Prostate gland (tissue), 2 donors: ENCODE measurements at regions not wholly inside any gene's neighbourhood (a gene's known extent, or its start where the extent isn't known, plus 50 kb on each side); places are given as distances from the start of the nearest gene placed in this dataset.
"Not testable (repeated sequence)": the region's sequence is repeated elsewhere in the genome, so short reads cannot be mapped to it uniquely, and the experiment has no call there.

Experiments used
- DNase-seq: peaks from one replicate; pipeline ENCODE4 v3.0.0-alpha.2; 2019; ENCODE audit warnings: low spot score
- H3K27ac ChIP-seq, 2 donors: fragments of 200-600 bp; sonication (generic); 2 replicates each; pipeline ENCODE4 v1.5.1; 2017 to 2019
- H3K27me3 ChIP-seq: fragments of 200-600 bp; sonication (generic); replicated peaks from 2 replicates; pipeline ENCODE4 v1.5.1; 2019; ENCODE audit not compliant: insufficient read depth
- H3K36me3 ChIP-seq, 2 donors: fragments of 200-600 bp; sonication (generic); 1 replicate in 1 of 2; 2 replicates in 1 of 2; pipeline versions ENCODE4 v1.5.1 to v1.8.1; 2017 to 2019
- H3K4me1 ChIP-seq: fragments of 200-600 bp; sonication (generic); replicated peaks from 2 replicates; pipeline ENCODE4 v1.5.1; 2019
- H3K4me3 ChIP-seq, 2 donors: fragments of 200-600 bp; sonication (generic); 2 replicates each; pipeline ENCODE4 v1.5.1; 2017 to 2019
- H3K9me3 ChIP-seq: fragments of 200-600 bp; sonication (generic); 2 replicates; pipeline ENCODE4 v1.5.1; 2017
- POLR2A ChIP-seq: fragments of 450-650 bp; IDR thresholded peaks from one replicate; pipeline ENCODE4 v1.6.1; 2016; ENCODE audit warnings: antibody characterized with exemption, mild to moderate bottlenecking
- POLR2AphosphoS5 ChIP-seq: sonication (generic); formaldehyde crosslinking; IDR thresholded peaks from one replicate; pipeline ENCODE4 v1.6.1; 2017; ENCODE audit warnings: antibody characterized with exemption
- WGBS: methylation state at CpG from one replicate; pipeline ENCODE4 v1.1.5; 2018; 5-methylcytosine and 5-hydroxymethylcytosine counted together
- intact Hi-C: fragments of 100-400 bp; cut with DNase I; formaldehyde crosslinking; loops from one replicate; pipeline ENCODE4 v1.14.2; 2022
- TF ChIP-seq, protein P1 (sequence below), 4 experiments: fragments of 200-600 bp in 2 of 4; fragments of 450-650 bp in 2 of 4; sonication (generic) in 2 of 4; IDR thresholded peaks; 1 replicate in 3 of 4; 2 replicates in 1 of 4; pipeline ENCODE4 v1.5.1; 2016 to 2019; ENCODE audit warnings: antibody characterized with exemption in 4 of 4, mild to moderate bottlenecking in 2 of 4, moderate library complexity in 2 of 4

DNA sequence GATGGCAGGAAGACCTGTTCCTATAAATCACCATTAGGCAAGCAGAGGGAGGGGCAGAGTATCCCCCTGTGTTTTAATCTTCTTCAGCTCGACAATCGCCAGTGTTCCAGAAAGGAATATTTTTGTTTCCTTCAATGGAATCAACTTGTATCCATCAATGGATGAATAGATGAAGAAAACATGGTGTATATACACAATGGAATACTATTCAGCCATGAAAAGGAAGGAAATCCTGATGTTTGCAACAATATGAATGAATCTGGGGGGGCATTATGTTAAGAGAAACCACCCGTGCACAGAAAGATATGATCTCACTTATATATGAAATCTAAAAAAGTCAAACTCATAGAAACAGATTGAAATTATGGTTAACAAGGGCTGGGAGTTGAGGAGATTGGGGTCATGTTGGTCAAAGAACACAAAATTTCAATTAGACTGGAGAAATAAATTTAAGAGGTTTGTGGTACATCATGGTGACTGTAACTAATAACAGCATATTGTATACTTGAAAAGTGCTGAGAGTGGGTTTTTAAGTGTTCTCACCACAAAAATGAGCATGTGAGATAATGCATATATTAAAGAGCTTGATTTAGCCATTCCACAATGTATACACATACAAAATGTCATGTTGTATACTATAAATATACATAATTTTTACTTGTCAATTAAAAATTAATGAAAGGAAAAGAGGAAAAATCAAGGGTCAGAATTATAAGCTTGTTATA is 64.2 kb upstream of the ITGA11 start:
- intact Hi-C loops = no loop called here
- 60% methylated on average over 3 of the region's 3 CpGs for WGBS
- no peaks in the 10 kb centered on the region for H3K4me1 ChIP-seq

DNA sequence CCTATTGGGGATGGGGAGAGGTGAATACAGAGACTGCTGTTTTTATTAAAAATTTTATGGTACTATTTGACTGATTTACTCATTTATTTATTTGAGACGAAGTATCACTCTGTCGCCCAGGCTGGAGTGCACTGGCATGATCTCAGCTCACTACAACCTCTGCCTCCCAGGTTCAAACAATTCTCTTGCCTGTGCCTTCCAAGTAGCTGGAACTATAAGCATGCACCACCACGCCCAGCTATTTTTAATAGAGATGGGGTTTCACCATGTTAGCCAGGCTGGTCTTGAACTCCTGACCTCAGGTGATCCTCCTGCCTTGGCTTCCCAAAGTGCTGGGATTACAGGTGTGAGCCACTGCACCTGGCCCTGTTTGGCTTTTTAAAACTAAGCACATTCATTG is 64.8 kb upstream of the ITGA11 start:
- DNase-seq, H3K9me3 ChIP-seq, intact Hi-C loops, H3K27ac ChIP-seq, H3K36me3 ChIP-seq, H3K4me1 ChIP-seq, H3K4me3 ChIP-seq, H3K27me3 ChIP-seq: not testable (repeated sequence)
- 39% methylated on average over 3 of the region's 3 CpGs for WGBS

More for the DNA sequence above, 64.2 kb upstream of the ITGA11 start:
- Histone ChIP-seq H3K4me3 (no peak overlapping the region), H3K9me3 (no peaks in the 10 kb centered on the region), H3K36me3 (no peaks in the 10 kb centered on the region), H3K27ac (no peak overlapping the region), H3K27me3 (no peaks in the 10 kb centered on the region)
- DNase-seq = no peak
- no peak for TF ChIP-seq POLR2A
- TF ChIP-seq, protein P1, sequence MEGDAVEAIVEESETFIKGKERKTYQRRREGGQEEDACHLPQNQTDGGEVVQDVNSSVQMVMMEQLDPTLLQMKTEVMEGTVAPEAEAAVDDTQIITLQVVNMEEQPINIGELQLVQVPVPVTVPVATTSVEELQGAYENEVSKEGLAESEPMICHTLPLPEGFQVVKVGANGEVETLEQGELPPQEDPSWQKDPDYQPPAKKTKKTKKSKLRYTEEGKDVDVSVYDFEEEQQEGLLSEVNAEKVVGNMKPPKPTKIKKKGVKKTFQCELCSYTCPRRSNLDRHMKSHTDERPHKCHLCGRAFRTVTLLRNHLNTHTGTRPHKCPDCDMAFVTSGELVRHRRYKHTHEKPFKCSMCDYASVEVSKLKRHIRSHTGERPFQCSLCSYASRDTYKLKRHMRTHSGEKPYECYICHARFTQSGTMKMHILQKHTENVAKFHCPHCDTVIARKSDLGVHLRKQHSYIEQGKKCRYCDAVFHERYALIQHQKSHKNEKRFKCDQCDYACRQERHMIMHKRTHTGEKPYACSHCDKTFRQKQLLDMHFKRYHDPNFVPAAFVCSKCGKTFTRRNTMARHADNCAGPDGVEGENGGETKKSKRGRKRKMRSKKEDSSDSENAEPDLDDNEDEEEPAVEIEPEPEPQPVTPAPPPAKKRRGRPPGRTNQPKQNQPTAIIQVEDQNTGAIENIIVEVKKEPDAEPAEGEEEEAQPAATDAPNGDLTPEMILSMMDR (IDR thresholded peaks at IDR 0.05) = no peak
- no peak for TF ChIP-seq POLR2AphosphoS5

DNA sequence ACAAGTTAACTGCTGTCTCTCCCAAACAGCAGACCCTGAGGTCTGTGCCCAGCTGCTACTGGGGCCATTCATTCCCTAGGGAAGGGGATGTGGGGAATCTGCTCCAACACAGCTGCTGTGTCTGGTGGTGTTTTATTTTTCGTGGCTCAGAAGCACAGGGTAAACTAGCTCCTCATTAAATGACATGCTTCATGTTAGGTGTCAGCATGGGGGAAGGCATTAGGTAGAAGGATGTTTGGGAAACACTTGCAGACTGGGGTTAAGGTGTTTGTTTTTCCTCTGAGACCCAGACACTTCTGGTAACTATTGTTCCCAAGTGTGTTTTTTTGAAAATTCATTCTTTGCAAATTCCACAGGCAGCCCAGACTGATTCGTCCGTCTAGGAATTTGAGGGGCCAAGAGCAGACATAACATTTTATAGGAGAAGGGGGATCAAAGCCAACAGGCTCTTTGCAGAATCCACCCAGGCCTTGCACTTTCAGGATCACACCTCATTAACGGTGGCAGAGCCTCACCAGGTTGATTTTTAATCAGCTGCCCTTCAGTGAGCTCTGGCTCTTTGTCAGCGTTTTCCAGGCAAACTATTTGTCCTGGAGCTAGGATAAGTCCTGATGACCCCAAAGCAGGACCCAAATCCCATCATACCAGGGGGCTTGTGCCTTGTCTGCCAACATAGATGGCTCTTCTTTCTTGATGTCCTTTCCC is 65.4 kb upstream of the ITGA11 start:
- DNase-seq = no peak
- TF ChIP-seq, protein P1 (IDR thresholded peaks at IDR 0.05) = no peak
- TF ChIP-seq POLR2AphosphoS5 (no peak), POLR2A (no peak)
- Histone ChIP-seq H3K9me3 (no peaks in the 10 kb centered on the region), H3K4me1 (no peaks in the 10 kb centered on the region), H3K27me3 (no peaks in the 10 kb centered on the region), H3K36me3 (no peaks in the 10 kb centered on the region), H3K4me3 (no peak overlapping the region), H3K27ac (no peak overlapping the region)
- intact Hi-C loops = no loop called here
- 52% methylated on average over 5 of the region's 5 CpGs for WGBS

DNA sequence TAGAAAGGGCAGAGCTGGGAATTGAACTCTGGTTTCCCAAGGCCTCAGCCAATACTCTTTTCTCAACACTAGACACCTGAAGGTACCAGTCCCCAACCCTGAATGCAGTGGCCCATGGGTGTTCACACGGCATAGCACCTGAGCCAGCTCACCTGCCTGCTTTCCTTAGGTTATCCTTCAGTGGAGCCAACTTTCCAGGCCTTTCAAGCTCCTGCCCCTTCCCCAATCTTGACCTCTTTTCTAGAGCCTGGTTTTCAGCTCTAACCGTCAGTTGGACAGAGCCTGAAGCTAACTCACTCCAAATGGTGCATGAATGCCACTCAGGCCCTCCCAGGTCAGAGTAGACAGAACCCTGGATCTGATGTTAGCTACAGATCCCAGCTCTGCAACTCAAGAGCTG is 66.1 kb upstream of the ITGA11 start:
- Histone ChIP-seq H3K27me3 (no peaks in the 10 kb centered on the region), H3K4me3 (no peak overlapping the region), H3K4me1 (no peaks in the 10 kb centered on the region), H3K36me3 (no peaks in the 10 kb centered on the region), H3K27ac (no peak overlapping the region), H3K9me3 (no peaks in the 10 kb centered on the region)
- TF ChIP-seq POLR2A (no peak), POLR2AphosphoS5 (no peak)
- TF ChIP-seq, protein P1 (IDR thresholded peaks at IDR 0.05) = no peak
- DNase-seq = no peak
- intact Hi-C loops = no loop called here
- WGBS = 91% methylated on average over 2 of the region's 2 CpGs

DNA sequence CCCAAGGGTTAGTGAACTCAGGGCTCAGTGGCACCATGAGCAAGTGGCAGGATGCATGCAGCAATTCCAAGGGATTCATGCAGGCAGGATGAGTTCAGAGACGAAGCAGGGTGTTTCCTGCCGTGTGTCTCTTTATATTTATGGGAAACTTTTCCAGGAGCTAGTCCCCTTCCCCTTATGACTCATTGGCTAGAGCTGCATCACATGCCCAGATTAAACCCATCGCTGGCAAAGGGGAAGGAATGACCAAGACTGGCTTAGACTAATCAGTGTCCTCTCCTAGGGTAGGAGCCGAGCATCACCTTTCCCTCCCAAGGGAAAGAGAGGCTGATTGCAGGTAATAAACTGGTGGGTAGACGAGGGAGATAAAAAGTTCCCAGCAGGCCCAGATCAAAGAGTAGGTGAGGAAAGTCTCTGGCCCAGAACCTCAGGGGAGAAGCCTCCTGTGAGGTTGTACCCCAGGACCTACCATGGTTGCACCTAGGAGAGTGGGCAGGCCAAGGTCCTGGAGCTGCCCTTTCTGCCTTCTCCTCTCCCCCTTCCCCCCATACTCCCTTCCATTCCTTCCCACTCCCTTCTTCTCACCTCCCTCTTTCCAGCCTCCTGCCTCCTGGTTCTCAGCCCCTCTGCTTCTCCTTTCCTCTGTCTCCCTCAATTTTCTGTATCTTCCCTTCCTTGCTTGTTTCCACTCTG is 67.8 kb upstream of the ITGA11 start:
- no peaks in the 10 kb centered on the region for H3K27me3 ChIP-seq
- H3K36me3 ChIP-seq = no peaks in the 10 kb centered on the region
- 90% methylated on average over 5 of the region's 5 CpGs for WGBS
- H3K27ac ChIP-seq = no peak overlapping the region
- H3K9me3 ChIP-seq = no peaks in the 10 kb centered on the region
- DNase-seq = no peak
- TF ChIP-seq, protein P1 (IDR thresholded peaks at IDR 0.05) = no peak
- TF ChIP-seq POLR2AphosphoS5 = no peak
- TF ChIP-seq POLR2A = no peak
- H3K4me3 ChIP-seq = no peak overlapping the region
- H3K4me1 ChIP-seq = no peaks in the 10 kb centered on the region
- intact Hi-C loops = no loop called here
